ENCODE measurements at regions not wholly inside any gene's neighbourhood (a gene's known extent, or its start where the extent isn't known, plus 50 kb on each side); places are given as distances from the start of the nearest gene placed in this dataset.

- no peak for TF ChIP-seq POLR2AphosphoS5 (IDR thresholded peaks at IDR 0.05; ENCODE audit: low read depth, low read length)
- no peak for TF ChIP-seq TAF1 (IDR thresholded peaks at IDR 0.05; ENCODE audit: borderline replicate concordance, insufficient read depth, low read length)
- no peak for TF ChIP-seq SIN3A (IDR thresholded peaks at IDR 0.05; ENCODE audit: borderline replicate concordance, insufficient read depth, low read length)
Observed at GRCh38 chr4:173930329-173930967, 353.0 kb downstream of the FBXO8 start.

Measured in PFSK-1 (cell line).